ENCODE measurements at regions not wholly inside any gene's neighbourhood (a gene's known extent, or its start where the extent isn't known, plus 50 kb on each side); places are given as distances from the start of the nearest gene placed in this dataset.

- no peak overlapping the region for H3K4me3 ChIP-seq (replicated peaks; ENCODE audit: low read depth, low read length)
- DNase-seq (ENCODE audit: extremely low read depth, low read depth): no peak
- TF ChIP-seq, protein P1, sequence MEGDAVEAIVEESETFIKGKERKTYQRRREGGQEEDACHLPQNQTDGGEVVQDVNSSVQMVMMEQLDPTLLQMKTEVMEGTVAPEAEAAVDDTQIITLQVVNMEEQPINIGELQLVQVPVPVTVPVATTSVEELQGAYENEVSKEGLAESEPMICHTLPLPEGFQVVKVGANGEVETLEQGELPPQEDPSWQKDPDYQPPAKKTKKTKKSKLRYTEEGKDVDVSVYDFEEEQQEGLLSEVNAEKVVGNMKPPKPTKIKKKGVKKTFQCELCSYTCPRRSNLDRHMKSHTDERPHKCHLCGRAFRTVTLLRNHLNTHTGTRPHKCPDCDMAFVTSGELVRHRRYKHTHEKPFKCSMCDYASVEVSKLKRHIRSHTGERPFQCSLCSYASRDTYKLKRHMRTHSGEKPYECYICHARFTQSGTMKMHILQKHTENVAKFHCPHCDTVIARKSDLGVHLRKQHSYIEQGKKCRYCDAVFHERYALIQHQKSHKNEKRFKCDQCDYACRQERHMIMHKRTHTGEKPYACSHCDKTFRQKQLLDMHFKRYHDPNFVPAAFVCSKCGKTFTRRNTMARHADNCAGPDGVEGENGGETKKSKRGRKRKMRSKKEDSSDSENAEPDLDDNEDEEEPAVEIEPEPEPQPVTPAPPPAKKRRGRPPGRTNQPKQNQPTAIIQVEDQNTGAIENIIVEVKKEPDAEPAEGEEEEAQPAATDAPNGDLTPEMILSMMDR (IDR thresholded peaks at IDR 0.05; ENCODE audit: low read depth, low read length, missing control alignments): no peak
Measured at GRCh38 chr10:128873411-128874054, 593.5 kb upstream of the MGMT start.

GRCh38 chr10:128874331-128874730 lies 592.7 kb upstream of the MGMT start:
- H3K4me3 ChIP-seq (replicated peaks; ENCODE audit: low read depth, low read length): no peak overlapping the region
- no peak for DNase-seq (ENCODE audit: extremely low read depth, low read depth)
- TF ChIP-seq, protein P1 (IDR thresholded peaks at IDR 0.05; ENCODE audit: low read depth, low read length, missing control alignments): no peak

GRCh38 chr10:128875030-128875744 lies 591.9 kb upstream of the MGMT start:
- TF ChIP-seq, protein P1 (IDR thresholded peaks at IDR 0.05; ENCODE audit: low read depth, low read length, missing control alignments): no peak
- DNase-seq (ENCODE audit: extremely low read depth, low read depth): no peak
- no peak overlapping the region for H3K4me3 ChIP-seq (replicated peaks; ENCODE audit: low read depth, low read length)

- H3K4me3 ChIP-seq (replicated peaks; ENCODE audit: low read depth, low read length): no peak overlapping the region
- TF ChIP-seq, protein P1 (IDR thresholded peaks at IDR 0.05; ENCODE audit: low read depth, low read length, missing control alignments): no peak
- DNase-seq (ENCODE audit: extremely low read depth, low read depth): no peak
Measured at GRCh38 chr10:128875956-128876736, 590.9 kb upstream of the MGMT start.

GRCh38 chr10:128877141-128877540 lies 589.9 kb upstream of the MGMT start:
- DNase-seq (ENCODE audit: extremely low read depth, low read depth): no peak
- H3K4me3 ChIP-seq (replicated peaks; ENCODE audit: low read depth, low read length): no peak overlapping the region
- TF ChIP-seq, protein P1 (IDR thresholded peaks at IDR 0.05; ENCODE audit: low read depth, low read length, missing control alignments): no peak

DNA sequence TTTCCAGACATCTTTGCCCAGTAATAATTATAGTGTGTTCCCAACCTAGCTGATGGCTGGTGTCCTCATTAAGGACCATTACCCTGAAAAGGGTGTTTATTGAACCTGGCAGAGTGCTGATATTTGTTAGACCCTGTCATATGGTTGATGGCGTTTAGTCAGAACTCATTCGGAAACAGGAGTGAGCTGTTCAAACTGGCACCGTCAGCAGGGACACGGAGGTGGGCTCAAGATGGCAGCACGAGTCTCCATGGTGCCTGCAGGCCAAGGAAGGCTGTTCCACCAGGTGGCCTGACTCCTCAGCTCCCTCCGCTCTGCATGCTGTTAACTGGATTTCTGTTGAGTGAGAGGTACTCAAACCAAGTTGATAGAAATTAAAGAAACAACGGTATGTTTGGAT lies 589.1 kb upstream of the MGMT start:
- no peak for DNase-seq (ENCODE audit: extremely low read depth, low read depth)
- H3K4me3 ChIP-seq (replicated peaks; ENCODE audit: low read depth, low read length): no peak overlapping the region
- TF ChIP-seq, protein P1 (IDR thresholded peaks at IDR 0.05; ENCODE audit: low read depth, low read length, missing control alignments): no peak

All from HFF-Myc (cell line).